ENCODE measurements at regions not wholly inside any gene's neighbourhood (a gene's known extent, or its start where the extent isn't known, plus 50 kb on each side); places are given as distances from the start of the nearest gene placed in this dataset.

DNA sequence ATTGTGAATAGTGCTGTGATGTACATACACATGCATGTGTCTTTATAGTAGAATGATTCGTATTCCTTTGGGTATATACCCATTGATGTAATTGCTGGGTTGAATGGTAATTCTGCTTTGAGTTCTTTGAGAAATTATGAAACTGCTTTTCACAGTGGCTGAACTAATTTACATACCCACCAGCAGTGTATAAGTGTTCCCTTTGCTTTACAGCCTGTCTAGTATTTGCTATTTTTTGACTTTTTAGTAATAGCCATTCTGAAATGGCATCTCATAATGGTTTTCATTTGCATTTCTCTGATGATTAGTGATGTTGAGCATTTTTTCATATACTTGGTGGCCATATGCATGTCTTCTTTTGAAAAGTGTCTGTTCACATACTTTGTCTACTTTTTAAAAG, 54.5 kb upstream of the FAM78B start:
- no peak for DNase-seq (ENCODE audit: low spot score)

- no peak for DNase-seq (ENCODE audit: low spot score)
Measured at GRCh38 chr1:166233750-166234366, 67.1 kb upstream of the FAM78B start.

- DNase-seq (ENCODE audit: low spot score), result no peak
Measured at GRCh38 chr1:166235728-166236127, 68.9 kb upstream of the FAM78B start.

GRCh38 chr1:166237675-166238074, 70.9 kb upstream of the FAM78B start:
- no peak for DNase-seq (ENCODE audit: low spot score)

GRCh38 chr1:166253076-166253779, 86.4 kb upstream of the FAM78B start:
- DNase-seq (ENCODE audit: low spot score), result no peak

GRCh38 chr1:166258017-166258416, 91.2 kb upstream of the FAM78B start:
- no peak for DNase-seq (ENCODE audit: low spot score)

- DNase-seq (ENCODE audit: low spot score), result no peak
Measured at GRCh38 chr1:166261511-166261910, 94.7 kb upstream of the FAM78B start.

GRCh38 chr1:166270476-166271150, 103.8 kb upstream of the FAM78B start:
- DNase-seq (ENCODE audit: low spot score), result no peak

- no peak for DNase-seq (ENCODE audit: low spot score)
Measured at GRCh38 chr1:166271151-166271538, 104.3 kb upstream of the FAM78B start.

GRCh38 chr1:166272155-166272554, 105.4 kb upstream of the FAM78B start:
- no peak for DNase-seq (ENCODE audit: low spot score)

DNA sequence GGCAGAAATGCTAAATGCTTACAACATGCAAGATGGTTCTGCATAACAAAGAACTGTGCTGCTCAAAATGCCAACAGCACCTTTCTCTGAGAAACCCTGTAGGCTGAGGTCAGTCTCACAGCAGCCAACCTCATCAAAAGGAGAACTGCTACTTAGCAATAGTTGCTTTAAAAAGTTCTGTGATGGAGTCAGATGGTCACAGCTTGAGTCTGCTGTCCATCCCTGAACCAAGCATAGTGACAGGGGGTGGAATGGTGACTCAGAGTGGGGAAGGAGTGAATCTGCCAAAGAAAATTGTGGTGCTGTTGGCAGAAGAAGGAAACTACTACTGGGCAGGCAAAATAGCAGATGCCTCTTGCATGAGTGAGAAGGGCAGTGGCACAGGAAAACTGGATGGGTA, 106.0 kb upstream of the FAM78B start:
- DNase-seq (ENCODE audit: low spot score), result no peak

DNA sequence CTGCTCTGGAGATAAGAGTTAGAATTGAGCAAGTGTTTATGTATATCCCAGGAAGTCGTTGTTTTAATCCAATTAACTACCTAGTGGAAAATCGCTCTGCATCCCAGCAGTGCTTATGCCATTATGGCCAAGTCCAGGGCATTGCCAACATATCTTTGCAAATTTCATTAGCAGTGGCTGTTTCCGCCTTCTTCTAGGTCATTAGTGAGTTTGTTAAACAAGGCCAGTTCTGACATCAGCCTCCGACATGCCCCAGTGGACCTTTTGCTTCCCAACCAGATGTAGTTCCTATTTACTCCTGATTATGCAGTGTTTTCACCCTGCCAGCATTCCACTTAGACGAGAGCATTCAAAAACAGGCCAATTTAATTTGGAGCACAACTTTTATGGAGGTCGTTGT, 106.8 kb upstream of the FAM78B start:
- DNase-seq (ENCODE audit: low spot score), result no peak

DNA sequence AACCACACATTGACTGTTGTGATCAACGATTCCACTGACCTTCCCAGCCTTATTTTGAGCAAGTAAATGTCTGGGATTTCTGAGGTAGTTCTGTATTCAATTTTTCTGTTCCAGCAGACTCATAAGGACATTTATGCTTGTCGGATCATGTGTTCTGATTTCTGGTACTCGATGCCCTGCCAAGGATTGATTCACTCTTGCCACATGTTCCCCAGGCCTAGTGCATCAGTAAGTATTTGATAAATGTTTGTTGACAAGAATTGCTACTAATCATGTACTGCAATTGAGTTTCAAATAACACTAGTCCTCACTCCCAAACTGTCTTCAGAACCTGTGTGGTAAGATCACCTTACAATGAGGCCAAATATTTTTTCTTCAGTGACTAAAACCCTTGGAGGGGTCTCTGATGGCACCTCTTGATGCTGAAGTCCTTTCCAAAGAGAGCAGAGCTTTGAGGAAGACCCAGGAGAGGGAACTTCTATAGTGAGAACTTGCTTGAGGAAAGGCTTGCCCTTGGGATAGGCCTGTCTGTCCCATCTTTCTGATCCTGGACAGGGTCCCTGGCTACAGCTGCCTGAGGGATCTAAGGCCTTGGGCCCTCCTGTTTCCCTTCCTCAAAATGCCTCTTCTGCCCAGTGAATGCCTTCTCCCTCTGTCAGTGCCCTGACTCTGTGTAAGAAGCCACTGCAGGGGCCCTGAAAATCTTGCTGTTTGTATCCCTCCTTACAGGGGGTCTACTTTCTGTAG, 115.8 kb upstream of the FAM78B start:
- DNase-seq (ENCODE audit: low spot score), result no peak

DNA sequence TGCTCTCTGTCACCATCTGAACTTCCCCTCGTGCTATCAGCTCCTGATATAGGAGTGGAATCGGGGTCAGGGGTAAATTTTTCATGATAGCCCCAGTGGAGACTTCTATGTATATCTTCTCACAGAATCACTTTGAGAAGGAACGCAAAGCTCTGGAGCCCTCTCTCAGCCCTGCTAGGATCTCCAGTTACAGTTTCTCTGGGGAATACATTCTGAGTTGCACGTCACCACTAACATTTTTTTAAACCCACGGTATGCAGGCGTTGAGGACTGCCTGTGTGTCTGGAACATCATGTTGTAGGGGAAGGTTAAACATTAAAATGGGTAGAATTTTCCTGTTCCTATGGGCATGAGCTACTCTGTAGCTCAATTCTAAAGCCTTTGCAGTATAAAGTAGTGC, 116.4 kb upstream of the FAM78B start:
- no peak for DNase-seq (ENCODE audit: low spot score)

GRCh38 chr1:166283600-166283999, 116.8 kb upstream of the FAM78B start:
- DNase-seq (ENCODE audit: low spot score), result no peak

DNA sequence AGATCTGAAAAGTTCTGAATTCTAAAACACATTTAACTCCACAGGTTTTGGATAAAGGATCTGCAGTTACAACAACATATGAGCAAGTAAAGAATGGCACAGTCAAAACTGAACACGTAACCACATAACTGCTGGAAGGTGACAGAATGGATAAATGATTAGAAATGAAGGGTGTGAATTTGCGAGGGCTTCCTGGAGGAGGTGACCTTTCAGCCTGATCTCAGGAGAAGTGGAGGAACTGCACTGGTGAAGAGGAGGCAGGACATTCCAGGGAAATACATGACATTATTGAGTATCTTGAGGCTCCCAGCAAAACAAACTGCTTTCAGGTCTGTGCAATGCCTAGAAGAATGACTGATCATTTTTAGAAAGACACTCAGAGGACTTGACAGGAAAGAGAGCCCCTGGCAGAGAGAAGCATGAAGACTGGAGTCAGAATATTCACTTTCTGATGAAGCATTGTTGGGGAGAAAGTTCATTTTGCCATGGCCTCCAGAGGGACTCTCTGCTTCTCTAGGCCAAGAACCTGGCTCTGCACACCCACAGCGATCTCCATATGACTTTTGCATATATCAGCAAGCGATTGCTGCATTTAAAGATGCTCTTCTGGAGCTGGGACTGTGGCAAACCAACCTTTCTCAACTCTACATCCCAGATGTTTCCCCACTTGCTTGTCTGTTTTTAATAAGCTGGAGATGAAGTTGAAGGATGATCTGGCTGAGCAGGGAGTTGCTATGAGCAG, 122.7 kb upstream of the FAM78B start:
- no peak for DNase-seq (ENCODE audit: low spot score)

GRCh38 chr1:166295656-166296055, 128.9 kb upstream of the FAM78B start:
- no peak for DNase-seq (ENCODE audit: low spot score)

- no peak for DNase-seq (ENCODE audit: low spot score)
Measured at GRCh38 chr1:166297993-166298392, 131.2 kb upstream of the FAM78B start.

- no peak for DNase-seq (ENCODE audit: low spot score)
Measured at GRCh38 chr1:166300767-166301166, 134.0 kb upstream of the FAM78B start.

DNA sequence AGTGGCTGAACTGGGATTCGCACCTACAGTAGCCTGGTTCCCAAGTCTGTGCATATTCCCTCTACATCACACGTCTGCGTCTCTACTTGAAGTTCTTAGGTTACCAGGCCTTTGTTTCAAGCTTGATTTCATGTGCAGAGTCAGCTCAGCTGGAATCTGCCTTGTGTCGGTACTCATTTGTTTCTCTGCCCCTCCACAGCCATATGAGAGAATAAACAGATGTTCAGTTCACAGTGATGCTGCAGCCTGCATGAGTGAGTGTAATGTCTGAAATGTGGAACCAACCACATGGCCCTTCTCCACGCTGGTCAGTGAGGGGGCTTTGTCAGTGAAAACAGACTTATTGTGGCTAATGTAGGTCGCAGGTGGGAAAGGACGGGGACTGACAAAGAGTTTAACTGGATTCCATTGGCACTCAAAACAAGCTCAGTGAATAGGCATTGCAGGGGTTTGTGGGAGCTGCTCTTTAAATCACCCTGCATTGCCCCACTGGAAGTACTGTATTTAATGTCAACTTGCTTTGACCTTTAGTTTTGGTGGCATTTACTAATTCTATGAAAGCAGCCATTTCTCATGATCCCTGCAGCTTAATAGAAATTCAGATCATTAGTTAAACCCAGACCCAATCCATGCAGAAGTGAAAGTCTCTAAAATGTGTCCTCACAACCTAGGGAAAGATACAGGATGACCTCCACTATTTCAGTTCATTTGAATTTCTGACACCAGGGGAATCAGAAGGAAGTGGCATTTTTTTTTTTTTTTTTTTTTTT, 136.4 kb upstream of the FAM78B start:
- no peak for DNase-seq (ENCODE audit: low spot score)

- DNase-seq (ENCODE audit: low spot score), result no peak
Measured at GRCh38 chr1:166304131-166304530, 137.3 kb upstream of the FAM78B start.
